ENCODE measurements at regions not wholly inside any gene's neighbourhood (a gene's known extent, or its start where the extent isn't known, plus 50 kb on each side); places are given as distances from the start of the nearest gene placed in this dataset.

- no peak for TF ChIP-seq TAF1 (IDR thresholded peaks at IDR 0.05; ENCODE audit: borderline replicate concordance, low read depth, low read length)
- TF ChIP-seq POLR2A (IDR thresholded peaks at IDR 0.05; ENCODE audit: low read depth, low read length): no peak
- TF ChIP-seq POLR2AphosphoS5 (IDR thresholded peaks at IDR 0.05; ENCODE audit: low read depth, low read length): no peak
- FAIRE-seq (no peak), DNase-seq (ENCODE audit: insufficient read length) (no peak)
These were observed 87.6 kb upstream of the RUNX1 start for GRCh38 chr21:35136586-35137219.

DNA sequence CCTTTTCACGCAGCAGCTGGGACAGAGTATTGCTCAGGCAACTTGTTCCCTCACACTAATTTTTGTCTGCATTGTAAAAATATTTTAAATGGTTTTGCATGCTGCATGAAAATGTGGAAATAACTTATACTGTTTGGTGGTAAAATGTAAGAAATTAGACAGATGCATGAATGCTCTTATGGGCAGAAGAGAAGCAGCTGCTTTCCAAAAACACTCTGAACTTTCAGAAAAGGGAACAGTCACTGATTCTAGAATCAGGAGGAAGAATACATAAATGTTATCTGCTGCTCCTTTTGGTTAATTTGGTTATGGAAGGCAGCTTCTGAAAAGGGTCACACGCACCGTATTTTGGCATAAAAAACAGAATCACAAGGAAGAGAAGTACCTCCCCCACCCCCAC lies 87.0 kb upstream of the RUNX1 start:
- FAIRE-seq (no peak), DNase-seq (ENCODE audit: insufficient read length) (no peak)
- TF ChIP-seq POLR2A (IDR thresholded peaks at IDR 0.05; ENCODE audit: low read depth, low read length) (no peak), POLR2AphosphoS5 (IDR thresholded peaks at IDR 0.05; ENCODE audit: low read depth, low read length) (no peak), TAF1 (IDR thresholded peaks at IDR 0.05; ENCODE audit: borderline replicate concordance, low read depth, low read length) (no peak)

DNA sequence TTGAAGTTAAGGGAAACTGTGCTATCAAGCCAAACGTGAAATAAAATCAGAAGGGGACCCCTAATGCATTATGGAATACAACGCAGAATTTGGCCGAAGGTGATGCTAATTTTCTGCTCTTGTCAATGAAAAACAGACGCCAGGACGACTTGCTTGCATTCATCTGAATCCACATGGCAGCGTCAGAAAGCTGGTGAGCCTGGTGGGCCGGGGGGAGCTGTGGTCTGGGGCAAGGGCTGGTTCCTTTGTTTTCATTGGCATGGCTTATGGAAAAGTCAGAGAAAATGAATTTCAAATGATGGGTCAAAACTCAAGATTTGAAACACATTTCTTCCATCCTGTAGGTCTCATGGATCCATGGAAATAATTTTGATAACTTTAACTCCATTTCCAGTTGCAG lies 86.4 kb upstream of the RUNX1 start:
- TF ChIP-seq POLR2AphosphoS5 (IDR thresholded peaks at IDR 0.05; ENCODE audit: low read depth, low read length): no peak
- no peak for TF ChIP-seq TAF1 (IDR thresholded peaks at IDR 0.05; ENCODE audit: borderline replicate concordance, low read depth, low read length)
- no peak for TF ChIP-seq POLR2A (IDR thresholded peaks at IDR 0.05; ENCODE audit: low read depth, low read length)
- FAIRE-seq (no peak), DNase-seq (ENCODE audit: insufficient read length) (no peak)

- FAIRE-seq: peak; percentile 14
- DNase-seq (ENCODE audit: insufficient read length): no peak
- no peak for TF ChIP-seq POLR2AphosphoS5 (IDR thresholded peaks at IDR 0.05; ENCODE audit: low read depth, low read length)
- TF ChIP-seq TAF1 (IDR thresholded peaks at IDR 0.05; ENCODE audit: borderline replicate concordance, low read depth, low read length): no peak
- no peak for TF ChIP-seq POLR2A (IDR thresholded peaks at IDR 0.05; ENCODE audit: low read depth, low read length)
These were observed 85.2 kb upstream of the RUNX1 start for GRCh38 chr21:35134309-35134708.

- TF ChIP-seq TAF1 (IDR thresholded peaks at IDR 0.05; ENCODE audit: borderline replicate concordance, low read depth, low read length) (no peak), POLR2A (IDR thresholded peaks at IDR 0.05; ENCODE audit: low read depth, low read length) (no peak), POLR2AphosphoS5 (IDR thresholded peaks at IDR 0.05; ENCODE audit: low read depth, low read length) (no peak)
- FAIRE-seq (no peak), DNase-seq (ENCODE audit: insufficient read length) (no peak)
These were observed 79.4 kb upstream of the RUNX1 start for GRCh38 chr21:35128536-35128935.

DNA sequence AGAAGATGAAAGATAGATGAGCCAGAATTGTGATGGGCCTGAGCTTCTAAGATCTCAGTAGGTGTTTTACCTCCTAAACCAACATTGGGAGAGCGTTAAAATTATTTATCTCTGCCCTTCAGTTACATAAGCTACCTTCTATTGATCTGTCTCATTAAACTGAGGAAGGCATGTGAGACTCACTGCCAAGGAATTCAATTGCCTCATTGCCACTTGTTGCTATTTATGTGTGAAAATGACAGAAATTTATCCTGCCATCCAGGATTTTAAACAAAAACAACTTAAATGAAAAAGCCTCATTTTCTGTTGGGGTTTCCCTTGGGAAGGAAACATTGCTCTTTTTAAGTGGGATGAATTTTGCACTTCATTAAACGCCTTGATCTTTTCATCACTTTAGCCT lies 78.7 kb upstream of the RUNX1 start:
- no peak for DNase-seq (ENCODE audit: insufficient read length)
- FAIRE-seq: no peak
- TF ChIP-seq POLR2AphosphoS5 (IDR thresholded peaks at IDR 0.05; ENCODE audit: low read depth, low read length) (no peak), TAF1 (IDR thresholded peaks at IDR 0.05; ENCODE audit: borderline replicate concordance, low read depth, low read length) (no peak), POLR2A (IDR thresholded peaks at IDR 0.05; ENCODE audit: low read depth, low read length) (no peak)

DNA sequence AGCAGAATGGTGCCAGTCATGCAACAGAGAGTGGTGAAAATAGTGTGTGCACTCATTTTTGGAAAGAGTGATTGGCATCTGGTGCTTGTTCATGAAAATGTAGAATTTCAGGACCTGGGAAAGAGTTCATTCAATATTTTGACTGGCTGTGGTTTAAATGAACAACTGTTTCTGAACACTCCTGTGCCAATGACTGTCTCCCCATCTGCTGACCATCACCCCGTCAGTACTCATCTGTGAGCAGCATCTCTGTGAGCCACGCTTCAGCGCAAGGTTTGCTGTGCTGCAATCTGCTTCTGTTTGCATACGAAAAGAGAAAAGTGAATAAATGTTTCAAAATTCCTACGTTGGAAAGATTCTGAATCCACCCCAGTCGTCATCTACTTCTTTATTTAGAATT lies 77.9 kb upstream of the RUNX1 start:
- FAIRE-seq (no peak), DNase-seq (ENCODE audit: insufficient read length) (no peak)
- no peak for TF ChIP-seq POLR2AphosphoS5 (IDR thresholded peaks at IDR 0.05; ENCODE audit: low read depth, low read length)
- no peak for TF ChIP-seq TAF1 (IDR thresholded peaks at IDR 0.05; ENCODE audit: borderline replicate concordance, low read depth, low read length)
- TF ChIP-seq POLR2A (IDR thresholded peaks at IDR 0.05; ENCODE audit: low read depth, low read length): no peak

GRCh38 chr21:35120631-35121180 lies 71.6 kb upstream of the RUNX1 start:
- DNase-seq (ENCODE audit: insufficient read length) (no peak), FAIRE-seq (no peak)
- TF ChIP-seq POLR2A (IDR thresholded peaks at IDR 0.05; ENCODE audit: low read depth, low read length): no peak
- no peak for TF ChIP-seq TAF1 (IDR thresholded peaks at IDR 0.05; ENCODE audit: borderline replicate concordance, low read depth, low read length)
- TF ChIP-seq POLR2AphosphoS5 (IDR thresholded peaks at IDR 0.05; ENCODE audit: low read depth, low read length): no peak

DNA sequence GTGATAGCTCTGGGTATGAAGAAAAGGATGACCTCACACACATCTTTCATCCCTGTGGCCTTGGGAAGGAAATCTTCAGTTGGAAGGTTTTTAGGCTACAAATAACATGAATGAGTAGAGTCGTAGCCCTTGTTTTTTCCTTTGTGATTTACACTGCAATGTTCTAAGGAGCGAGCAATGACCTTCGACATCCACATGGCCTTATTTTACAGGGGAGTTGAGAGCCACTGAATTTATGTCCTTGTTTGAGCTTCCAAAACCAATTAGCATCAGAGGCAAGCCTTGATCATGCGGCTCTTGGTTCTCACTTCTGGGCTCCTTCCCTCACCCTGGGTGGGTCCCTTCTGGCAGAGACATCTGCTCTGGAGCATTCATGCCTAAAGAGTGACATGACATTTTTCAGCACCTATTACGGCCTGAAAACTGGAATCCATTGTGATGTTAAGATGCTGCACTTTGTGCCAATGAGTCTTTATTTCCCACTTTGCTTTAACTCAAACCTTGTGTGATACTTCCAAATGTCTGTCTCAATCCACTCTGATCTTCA lies 70.5 kb upstream of the RUNX1 start:
- TF ChIP-seq TAF1 (IDR thresholded peaks at IDR 0.05; ENCODE audit: borderline replicate concordance, low read depth, low read length): no peak
- TF ChIP-seq POLR2AphosphoS5 (IDR thresholded peaks at IDR 0.05; ENCODE audit: low read depth, low read length): no peak
- TF ChIP-seq POLR2A (IDR thresholded peaks at IDR 0.05; ENCODE audit: low read depth, low read length): no peak
- no peak for DNase-seq (ENCODE audit: insufficient read length)
- no peak for FAIRE-seq

DNA sequence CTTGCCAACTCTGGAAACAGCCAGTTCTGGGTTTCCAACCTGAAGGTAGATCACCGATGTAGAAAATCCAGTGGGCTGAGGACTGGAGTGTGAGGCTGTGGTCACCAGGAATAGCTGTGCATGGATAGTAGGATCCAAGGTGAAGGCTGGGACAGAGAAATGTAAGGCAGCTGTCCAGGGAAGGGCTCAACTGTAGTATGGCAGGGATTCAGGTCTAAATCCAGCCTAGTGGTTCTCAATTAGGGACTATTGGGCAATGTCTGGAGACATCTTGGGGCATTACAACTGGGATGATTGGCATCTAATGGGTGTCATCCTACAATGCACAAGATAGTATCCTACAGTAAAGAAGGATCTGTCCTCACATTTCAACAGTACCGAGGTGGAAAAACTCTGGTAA lies 67.7 kb upstream of the RUNX1 start:
- TF ChIP-seq POLR2A (IDR thresholded peaks at IDR 0.05; ENCODE audit: low read depth, low read length): no peak
- DNase-seq (ENCODE audit: insufficient read length) (no peak), FAIRE-seq (no peak)

DNA sequence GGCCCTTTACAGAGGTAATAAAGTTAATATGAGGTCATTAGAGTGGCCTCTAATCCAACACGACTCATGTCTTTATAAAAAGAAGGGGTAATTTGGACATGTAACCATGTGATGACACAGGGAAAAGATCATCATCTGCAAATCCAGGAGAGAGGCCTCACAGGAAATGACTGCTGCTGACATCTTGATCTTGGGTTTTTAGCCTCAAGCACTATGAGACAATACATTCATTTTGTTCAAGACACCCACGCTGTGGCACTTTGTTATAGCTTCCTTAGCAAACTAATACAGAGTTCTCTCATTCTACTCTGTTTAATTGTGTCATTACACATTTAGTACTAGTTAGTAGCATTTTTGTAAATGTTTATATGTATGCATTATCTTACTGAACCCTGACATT lies 64.0 kb upstream of the RUNX1 start:
- FAIRE-seq (no peak), DNase-seq (ENCODE audit: insufficient read length) (no peak)
- TF ChIP-seq POLR2AphosphoS5 (IDR thresholded peaks at IDR 0.05; ENCODE audit: low read depth, low read length): no peak
- TF ChIP-seq TAF1 (IDR thresholded peaks at IDR 0.05; ENCODE audit: borderline replicate concordance, low read depth, low read length): no peak
- no peak for TF ChIP-seq POLR2A (IDR thresholded peaks at IDR 0.05; ENCODE audit: low read depth, low read length)

DNA sequence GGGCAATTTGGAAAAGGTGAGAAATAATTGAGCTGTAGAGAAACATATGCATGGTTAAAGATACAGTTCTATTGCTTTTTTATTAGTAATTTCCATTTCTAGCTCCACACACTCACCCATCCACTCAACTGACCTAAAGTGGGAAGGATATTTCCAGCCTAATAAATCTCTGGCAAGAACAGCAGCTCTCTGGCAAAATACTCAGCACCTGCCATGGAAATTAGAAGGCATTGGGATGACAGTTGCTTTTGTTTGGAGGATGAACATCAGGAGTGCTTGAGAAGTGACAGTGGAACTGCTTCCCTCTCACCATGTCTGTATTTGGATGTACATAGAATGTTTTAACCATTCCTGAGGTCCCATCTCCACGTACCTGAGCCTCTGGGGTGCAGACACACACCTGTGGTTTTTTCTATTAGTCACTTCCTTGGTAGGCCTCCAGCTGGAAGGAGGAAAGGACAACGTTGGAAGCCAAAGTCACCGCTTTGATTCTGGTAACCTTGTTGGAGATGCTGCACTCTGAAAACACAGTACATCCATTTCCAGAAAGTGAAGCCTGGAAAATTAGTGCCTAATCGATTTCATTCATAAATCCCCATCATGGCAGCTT lies 62.3 kb upstream of the RUNX1 start:
- no peak for FAIRE-seq
- DNase-seq (ENCODE audit: insufficient read length): no peak
- TF ChIP-seq POLR2AphosphoS5 (IDR thresholded peaks at IDR 0.05; ENCODE audit: low read depth, low read length) (no peak), POLR2A (IDR thresholded peaks at IDR 0.05; ENCODE audit: low read depth, low read length) (no peak), TAF1 (IDR thresholded peaks at IDR 0.05; ENCODE audit: borderline replicate concordance, low read depth, low read length) (no peak)

All from GM12892 (cell line).